Smooth muscle cell (in vitro differentiated cells): ENCODE measurements at regions not wholly inside any gene's neighbourhood (a gene's known extent, or its start where the extent isn't known, plus 50 kb on each side); places are given as distances from the start of the nearest gene placed in this dataset.

ENCODE experiments used
- DNase-seq: peaks from one replicate; lab custom pipeline; 2025; ENCODE audit not compliant: unreplicated experiment; lab: John Stamatoyannopoulos, UW
- H2AFZ ChIP-seq: fragments of 200-600 bp; sonication (generic); 2 replicates; pipeline ENCODE4 v1.6.0; 2016; ENCODE audit warnings: antibody characterized with exemption, low read depth, mild to moderate bottlenecking
- H3F3A ChIP-seq: fragments of 200-600 bp; sonication (generic); 2 replicates; pipeline ENCODE4 v1.6.0; 2017; ENCODE audit warnings: antibody characterized with exemption, low read depth
- H3K27ac ChIP-seq: fragments of 200-600 bp; sonication (generic); 2 replicates; pipeline ENCODE4 v1.5.1; 2016; ENCODE audit warnings: low read depth, mild to moderate bottlenecking
- H3K27me3 ChIP-seq: fragments of 200-600 bp; sonication (generic); 2 replicates; pipeline ENCODE4 v1.6.1; 2016; ENCODE audit warnings: low read depth, mild to moderate bottlenecking
- H3K36me3 ChIP-seq: fragments of 200-600 bp; sonication (generic); 2 replicates; pipeline ENCODE4 v1.5.1; 2016; ENCODE audit warnings: low read depth
- H3K4me1 ChIP-seq: fragments of 200-600 bp; sonication (generic); 2 replicates; pipeline ENCODE4 v1.5.1; 2016; ENCODE audit warnings: low read depth
- H3K4me2 ChIP-seq: fragments of 200-600 bp; sonication (generic); 2 replicates; pipeline ENCODE4 v1.6.0; 2016; ENCODE audit warnings: mild to moderate bottlenecking
- H3K4me3 ChIP-seq: fragments of 200-600 bp; sonication (generic); 2 replicates; pipeline ENCODE4 v1.5.1; 2016; ENCODE audit warnings: mild to moderate bottlenecking
- H3K79me2 ChIP-seq: fragments of 200-600 bp; sonication (generic); 2 replicates; pipeline ENCODE4 v1.6.0; 2016; ENCODE audit warnings: low read depth, mild to moderate bottlenecking
- H3K9ac ChIP-seq: fragments of 200-600 bp; sonication (generic); 2 replicates; pipeline ENCODE4 v1.6.0; 2016; ENCODE audit warnings: low read depth
- H3K9me3 ChIP-seq: fragments of 200-600 bp; sonication (generic); replicated peaks from 2 replicates; pipeline ENCODE4 v1.5.1; 2016; ENCODE audit warnings: low read depth
- H4K20me1 ChIP-seq: fragments of 200-600 bp; sonication (generic); 2 replicates; pipeline ENCODE4 v1.6.0; 2016; ENCODE audit warnings: low read depth
- CTCF ChIP-seq: fragments of 200-600 bp; sonication (generic); IDR thresholded peaks from 2 replicates; pipeline ENCODE4 v1.5.1; 2017; ENCODE audit warnings: borderline replicate concordance, mild to moderate bottlenecking, antibody characterized with exemption; ENCODE audit not compliant: insufficient read depth, poor library complexity, severe bottlenecking
- WGBS: methylation state at CpG from one replicate; pipeline ENCODE4 v1.1.7; 2016; ENCODE audit warnings: low lambda C conversion rate; 5-methylcytosine and 5-hydroxymethylcytosine counted together

GRCh38 chr9:118236625-118237024, 532.4 kb downstream of the TLR4 start:
- Histone ChIP-seq H3K4me1 (no peaks in the 10 kb centered on the region), H3K79me2 (no peaks in the 10 kb centered on the region), H4K20me1 (no peaks in the 10 kb centered on the region), H3K4me2 (no peak overlapping the region), H3K27me3 (peaks cover 6% of the 10 kb centered on the region), H3K4me3 (no peak overlapping the region), H3K36me3 (peaks cover 5% of the 10 kb centered on the region), H3K9ac (no peak overlapping the region), H2AFZ (no peak overlapping the region), H3K27ac (no peak overlapping the region), H3K9me3 (peaks cover 7% of the 10 kb centered on the region), H3F3A (no peaks in the 10 kb centered on the region)
- DNase-seq, result no peak
- 81% methylated on average over 1 of the region's 1 CpG for WGBS
- TF ChIP-seq CTCF, result no peak

GRCh38 chr9:118238139-118238538, 533.9 kb downstream of the TLR4 start:
- Histone ChIP-seq H3K4me1 (no peaks in the 10 kb centered on the region), H4K20me1 (no peaks in the 10 kb centered on the region), H3K36me3 (peaks cover 5% of the 10 kb centered on the region), H3K9me3 (peaks cover 7% of the 10 kb centered on the region), H3K79me2 (no peaks in the 10 kb centered on the region), H3K27me3 (peaks cover 6% of the 10 kb centered on the region), H3K9ac (no peak overlapping the region), H3F3A (no peaks in the 10 kb centered on the region), H3K4me2 (no peak overlapping the region), H2AFZ (no peak overlapping the region), H3K4me3 (no peak overlapping the region), H3K27ac (no peak overlapping the region)
- DNase-seq, result no peak
- TF ChIP-seq CTCF, result no peak

GRCh38 chr9:118252027-118252426, 547.8 kb downstream of the TLR4 start:
- Histone ChIP-seq H3K4me1 (no peaks in the 10 kb centered on the region), H3K79me2 (no peaks in the 10 kb centered on the region), H3K9me3 (no peaks in the 10 kb centered on the region), H2AFZ (no peak overlapping the region), H3F3A (no peaks in the 10 kb centered on the region), H3K4me3 (no peak overlapping the region), H3K4me2 (no peak overlapping the region), H3K36me3 (no peaks in the 10 kb centered on the region), H3K27ac (no peak overlapping the region), H3K9ac (no peak overlapping the region), H3K27me3 (no peaks in the 10 kb centered on the region), H4K20me1 (no peaks in the 10 kb centered on the region)
- no peak for TF ChIP-seq CTCF
- WGBS, result 78% methylated on average over 2 of the region's 2 CpGs
- no peak for DNase-seq

GRCh38 chr9:118262191-118262590, 558.0 kb downstream of the TLR4 start:
- whole genome bisulfite sequencing, result 89% methylated on average over 1 of the region's 1 CpG
- Histone ChIP-seq H3K36me3 (no peaks in the 10 kb centered on the region), H3K4me3 (no peak overlapping the region), H3K9ac (no peak overlapping the region), H3K4me1 (no peaks in the 10 kb centered on the region), H4K20me1 (no peaks in the 10 kb centered on the region), H3K27me3 (peaks cover 10% of the 10 kb centered on the region), H2AFZ (no peak overlapping the region), H3K4me2 (no peak overlapping the region), H3F3A (no peaks in the 10 kb centered on the region), H3K27ac (no peak overlapping the region), H3K79me2 (no peaks in the 10 kb centered on the region), H3K9me3 (peaks cover 3% of the 10 kb centered on the region)
- no peak for TF ChIP-seq CTCF
- no peak for DNase-seq
